ENCODE measurements at regions not wholly inside any gene's neighbourhood (a gene's known extent, or its start where the extent isn't known, plus 50 kb on each side); places are given as distances from the start of the nearest gene placed in this dataset.

GRCh38 chr11:26846227-26846626, 124.4 kb upstream of the SLC5A12 start:
- TF ChIP-seq TAF1 (IDR thresholded peaks at IDR 0.05; ENCODE audit: borderline replicate concordance, insufficient read depth, low read length) = no peak

GRCh38 chr11:26847459-26847858, 125.6 kb upstream of the SLC5A12 start:
- no peak for TF ChIP-seq SIN3A (IDR thresholded peaks at IDR 0.05; ENCODE audit: borderline replicate concordance, insufficient read depth, low read length)
- no peak for TF ChIP-seq POLR2AphosphoS5 (IDR thresholded peaks at IDR 0.05; ENCODE audit: low read depth, low read length)
- TF ChIP-seq FOXP2 (optimal IDR thresholded peaks at IDR 0.05; ENCODE audit: borderline replicate concordance, extremely low read depth, extremely low read length, insufficient read depth) = no peak
- TF ChIP-seq TAF1 (IDR thresholded peaks at IDR 0.05; ENCODE audit: borderline replicate concordance, insufficient read depth, low read length) = no peak
- no peak for TF ChIP-seq REST (IDR thresholded peaks at IDR 0.05; ENCODE audit: insufficient read depth in 1 of 2, low read depth in 2 of 2, low read length in 2 of 2)

- TF ChIP-seq FOXP2 (optimal IDR thresholded peaks at IDR 0.05; ENCODE audit: borderline replicate concordance, extremely low read depth, extremely low read length, insufficient read depth) (no peak), REST (IDR thresholded peaks at IDR 0.05; ENCODE audit: insufficient read depth in 1 of 2, low read depth in 2 of 2, low read length in 2 of 2) (no peak), POLR2AphosphoS5 (IDR thresholded peaks at IDR 0.05; ENCODE audit: low read depth, low read length) (no peak), TAF1 (IDR thresholded peaks at IDR 0.05; ENCODE audit: borderline replicate concordance, insufficient read depth, low read length) (no peak), SIN3A (IDR thresholded peaks at IDR 0.05; ENCODE audit: borderline replicate concordance, insufficient read depth, low read length) (no peak)
Measured at GRCh38 chr11:26847977-26848376, 126.1 kb upstream of the SLC5A12 start.

- no peak for TF ChIP-seq POLR2AphosphoS5 (IDR thresholded peaks at IDR 0.05; ENCODE audit: low read depth, low read length)
- no peak for TF ChIP-seq TAF1 (IDR thresholded peaks at IDR 0.05; ENCODE audit: borderline replicate concordance, insufficient read depth, low read length)
- no peak for TF ChIP-seq FOXP2 (optimal IDR thresholded peaks at IDR 0.05; ENCODE audit: borderline replicate concordance, extremely low read depth, extremely low read length, insufficient read depth)
- no peak for TF ChIP-seq REST (IDR thresholded peaks at IDR 0.05; ENCODE audit: insufficient read depth in 1 of 2, low read depth in 2 of 2, low read length in 2 of 2)
- no peak for TF ChIP-seq SIN3A (IDR thresholded peaks at IDR 0.05; ENCODE audit: borderline replicate concordance, insufficient read depth, low read length)
Measured at GRCh38 chr11:26849036-26849435, 127.2 kb upstream of the SLC5A12 start.

- TF ChIP-seq REST (IDR thresholded peaks at IDR 0.05; ENCODE audit: insufficient read depth in 1 of 2, low read depth in 2 of 2, low read length in 2 of 2) (no peak), TAF1 (IDR thresholded peaks at IDR 0.05; ENCODE audit: borderline replicate concordance, insufficient read depth, low read length) (no peak), SIN3A (IDR thresholded peaks at IDR 0.05; ENCODE audit: borderline replicate concordance, insufficient read depth, low read length) (no peak), POLR2AphosphoS5 (IDR thresholded peaks at IDR 0.05; ENCODE audit: low read depth, low read length) (no peak), FOXP2 (optimal IDR thresholded peaks at IDR 0.05; ENCODE audit: borderline replicate concordance, extremely low read depth, extremely low read length, insufficient read depth) (no peak)
Measured at GRCh38 chr11:26851291-26851690, 129.4 kb upstream of the SLC5A12 start.
